Esophagus muscularis mucosa (tissue), 4 donors: ENCODE measurements at regions not wholly inside any gene's neighbourhood (a gene's known extent, or its start where the extent isn't known, plus 50 kb on each side); places are given as distances from the start of the nearest gene placed in this dataset.

Source experiments
- DNase-seq: peaks from one replicate; pipeline ENCODE4 v3.0.0-alpha.2; 2017; ENCODE audit errors: extremely low spot score
- H3K27ac ChIP-seq, 4 donors: fragments of 200-600 bp; sonication (generic); replicated peaks in 1 of 4; 1 replicate in 3 of 4; 2 replicates in 1 of 4; pipeline ENCODE4 v1.5.1; 2016 to 2019; ENCODE audit warnings: mild to moderate bottlenecking in 1 of 4
- H3K27me3 ChIP-seq, 4 donors: fragments of 200-600 bp; sonication (generic); one replicate each; pipeline versions ENCODE4 v1.5.1 to v1.6.0; 2016 to 2019
- H3K36me3 ChIP-seq, 4 donors: fragments of 200-600 bp; sonication (generic); one replicate each; pipeline ENCODE4 v1.5.1; 2016 to 2019
- H3K4me1 ChIP-seq, 4 donors: fragments of 200-600 bp; sonication (generic); one replicate each; pipeline ENCODE4 v1.5.1; 2016 to 2019
- H3K4me3 ChIP-seq, 4 donors: fragments of 200-600 bp; sonication (generic); 1 replicate in 2 of 4; 2 replicates in 2 of 4; pipeline ENCODE4 v1.5.1; 2016 to 2019; ENCODE audit warnings: mild to moderate bottlenecking in 4 of 4, moderate library complexity in 1 of 4
- H3K9me3 ChIP-seq, 4 donors: fragments of 200-600 bp; sonication (generic); 1 replicate in 3 of 4; 2 replicates in 1 of 4; pipeline ENCODE4 v1.5.1; 2016 to 2019
- CTCF ChIP-seq, 3 experiments: fragments of 200-600 bp in 2 of 3; fragments of 450-650 bp in 1 of 3; sonication (generic) in 2 of 3; IDR thresholded peaks; one replicate each; pipeline ENCODE4 v1.5.1; 2017 to 2019; ENCODE audit warnings: antibody characterized with exemption in 3 of 3, mild to moderate bottlenecking in 2 of 3, moderate library complexity in 1 of 3
- EP300 ChIP-seq: sonication (generic); formaldehyde crosslinking; IDR thresholded peaks from one replicate; pipeline ENCODE4 v1.6.1; 2017; ENCODE audit warnings: antibody characterized with exemption
- POLR2A ChIP-seq: fragments of 450-650 bp; IDR thresholded peaks from one replicate; pipeline ENCODE4 v1.6.1; 2017; ENCODE audit warnings: antibody characterized with exemption, moderate library complexity, mild to moderate bottlenecking, low read depth
- POLR2AphosphoS5 ChIP-seq, 2 donors: sonication (generic); formaldehyde crosslinking; IDR thresholded peaks; one replicate each; pipeline ENCODE4 v1.6.1; 2017; ENCODE audit warnings: antibody characterized with exemption in 2 of 2
- whole genome bisulfite sequencing: methylation state at CpG from one replicate; pipeline ENCODE4 v1.1.5; 2018; 5-methylcytosine and 5-hydroxymethylcytosine counted together
- intact Hi-C: fragments of 100-400 bp; cut with DNase I; formaldehyde crosslinking; loops from one replicate; pipeline ENCODE4 v1.15.1; 2023

GRCh38 chr3:99211309-99211708 is 309.8 kb upstream of the DCBLD2 start:
- intact Hi-C loops = no loop called here
- no peaks in the 10 kb centered on the region for H3K9me3 ChIP-seq
- H3K4me1 ChIP-seq = no peaks in the 10 kb centered on the region
- no peak overlapping the region for H3K4me3 ChIP-seq
- H3K27me3 ChIP-seq = no peaks in the 10 kb centered on the region
- WGBS = 82% methylated on average over 2 of the region's 2 CpGs
- no peak for DNase-seq
- no peak for TF ChIP-seq POLR2A
- TF ChIP-seq EP300 = no peak
- no peak for TF ChIP-seq POLR2AphosphoS5 (IDR thresholded peaks at IDR 0.05)
- TF ChIP-seq CTCF (IDR thresholded peaks at IDR 0.05) = no peak
- no peak overlapping the region for H3K27ac ChIP-seq
- H3K36me3 ChIP-seq = no peaks in the 10 kb centered on the region

- Histone ChIP-seq H3K27ac (no peak overlapping the region), H3K36me3 (no peaks in the 10 kb centered on the region), H3K4me1 (no peaks in the 10 kb centered on the region), H3K27me3 (no peaks in the 10 kb centered on the region), H3K4me3 (no peak overlapping the region), H3K9me3 (no peaks in the 10 kb centered on the region)
- no peak for DNase-seq
- intact Hi-C loops = no loop called here
- no peak for TF ChIP-seq EP300
- TF ChIP-seq CTCF (IDR thresholded peaks at IDR 0.05) = no peak
- TF ChIP-seq POLR2A = no peak
- no peak for TF ChIP-seq POLR2AphosphoS5 (IDR thresholded peaks at IDR 0.05)
- whole genome bisulfite sequencing = 76% methylated on average over 3 of the region's 3 CpGs
These were observed 297.5 kb upstream of the DCBLD2 start for GRCh38 chr3:99199021-99199420.

GRCh38 chr3:99191186-99191585 is 289.7 kb upstream of the DCBLD2 start:
- H3K9me3 ChIP-seq = no peaks in the 10 kb centered on the region
- intact Hi-C loops = no loop called here
- no peak for TF ChIP-seq POLR2A
- TF ChIP-seq EP300 = no peak
- TF ChIP-seq CTCF (IDR thresholded peaks at IDR 0.05) = no peak
- TF ChIP-seq POLR2AphosphoS5 (IDR thresholded peaks at IDR 0.05) = no peak
- no peak for DNase-seq
- no peaks in the 10 kb centered on the region for H3K4me1 ChIP-seq
- no peak overlapping the region for H3K27ac ChIP-seq
- no peak overlapping the region for H3K4me3 ChIP-seq
- 66% methylated on average over 3 of the region's 3 CpGs for WGBS
- H3K27me3 ChIP-seq = no peaks in the 10 kb centered on the region
- no peaks in the 10 kb centered on the region for H3K36me3 ChIP-seq

GRCh38 chr3:99188936-99189335 is 287.4 kb upstream of the DCBLD2 start:
- Histone ChIP-seq H3K27me3 (no peaks in the 10 kb centered on the region), H3K9me3 (no peaks in the 10 kb centered on the region), H3K4me1 (no peaks in the 10 kb centered on the region), H3K27ac (no peak overlapping the region), H3K4me3 (no peak overlapping the region), H3K36me3 (no peaks in the 10 kb centered on the region)
- intact Hi-C loops = no loop called here
- DNase-seq = no peak
- no peak for TF ChIP-seq CTCF (IDR thresholded peaks at IDR 0.05)
- no peak for TF ChIP-seq EP300
- TF ChIP-seq POLR2AphosphoS5 (IDR thresholded peaks at IDR 0.05) = no peak
- no peak for TF ChIP-seq POLR2A

GRCh38 chr3:99186016-99186415 is 284.5 kb upstream of the DCBLD2 start:
- Histone ChIP-seq H3K4me3 (no peak overlapping the region), H3K9me3 (no peaks in the 10 kb centered on the region), H3K4me1 (no peaks in the 10 kb centered on the region), H3K36me3 (no peaks in the 10 kb centered on the region), H3K27ac (no peak overlapping the region), H3K27me3 (no peaks in the 10 kb centered on the region)
- WGBS = 84% methylated on average over 2 of the region's 2 CpGs
- DNase-seq = no peak
- intact Hi-C loops = no loop called here
- TF ChIP-seq CTCF (IDR thresholded peaks at IDR 0.05) (no peak), POLR2AphosphoS5 (IDR thresholded peaks at IDR 0.05) (no peak), EP300 (no peak)
